RWPE2 (cell line): ENCODE measurements at regions not wholly inside any gene's neighbourhood (a gene's known extent, or its start where the extent isn't known, plus 50 kb on each side); places are given as distances from the start of the nearest gene placed in this dataset.

ENCODE experiments used
- ATAC-seq: fragments of 200-7000 bp; cut with Tn5 transposase; 3 replicates; pipeline ENCODE4 v1.9.1; 2021; ENCODE audit warnings: low read depth
- DNase-seq: peaks from one replicate; pipeline ENCODE4 v3.0.0-alpha.2; 2020; ENCODE audit warnings: low spot score
- H3K27ac ChIP-seq: fragments of 450-650 bp; 2 replicates; pipeline ENCODE4 v1.5.1; 2017; ENCODE audit warnings: mild to moderate bottlenecking; ENCODE audit not compliant: poor library complexity, severe bottlenecking
- H3K27me3 ChIP-seq: fragments of 250-450 bp; sonication (Bioruptor Pico); 2 replicates; pipeline ENCODE4 v1.5.1; 2021; ENCODE audit warnings: mild to moderate bottlenecking, moderate library complexity; ENCODE audit not compliant: insufficient read depth, poor library complexity, severe bottlenecking
- H3K36me3 ChIP-seq: fragments of 250-450 bp; sonication (Bioruptor Pico); 2 replicates; pipeline ENCODE4 v1.5.1; 2020; ENCODE audit warnings: low read depth, mild to moderate bottlenecking, moderate library complexity
- H3K4me1 ChIP-seq: fragments of 250-450 bp; sonication (Bioruptor Pico); 2 replicates; pipeline ENCODE4 v1.5.1; 2021; ENCODE audit warnings: mild to moderate bottlenecking, moderate library complexity; ENCODE audit not compliant: insufficient read depth, poor library complexity, severe bottlenecking
- H3K4me3 ChIP-seq: fragments of 250-450 bp; sonication (Bioruptor Pico); 2 replicates; pipeline ENCODE4 v1.5.1; 2021; ENCODE audit warnings: mild to moderate bottlenecking, moderate library complexity; ENCODE audit not compliant: severe bottlenecking
- H3K9me3 ChIP-seq: fragments of 250-450 bp; sonication (Bioruptor Pico); 2 replicates; pipeline ENCODE4 v1.5.1; 2021; ENCODE audit warnings: mild to moderate bottlenecking, moderate library complexity; ENCODE audit not compliant: severe bottlenecking
- CTCF ChIP-seq: fragments of 450-650 bp; IDR thresholded peaks from one replicate; pipeline ENCODE4 v1.5.1; 2017; ENCODE audit warnings: mild to moderate bottlenecking, moderate library complexity; ENCODE audit not compliant: poor library complexity, severe bottlenecking

GRCh38 chr7:17130281-17131059 lies 168.0 kb upstream of the AHR start:
- DNase-seq (no peak), ATAC-seq (peak; percentile 84)
- Histone ChIP-seq H3K9me3 (no peaks in the 10 kb centered on the region), H3K27ac (no peak overlapping the region), H3K4me3 (no peak overlapping the region), H3K27me3 (no peaks in the 10 kb centered on the region), H3K4me1 (peaks cover 2% of the 10 kb centered on the region), H3K36me3 (no peaks in the 10 kb centered on the region)
- no peak for TF ChIP-seq CTCF

- no peak for ATAC-seq
- TF ChIP-seq CTCF: no peak
- Histone ChIP-seq H3K4me1 (peaks cover 2% of the 10 kb centered on the region), H3K4me3 (no peak overlapping the region), H3K27me3 (no peaks in the 10 kb centered on the region), H3K36me3 (no peaks in the 10 kb centered on the region), H3K9me3 (no peaks in the 10 kb centered on the region), H3K27ac (no peak overlapping the region)
- no peak for DNase-seq
These were observed 167.4 kb upstream of the AHR start for GRCh38 chr7:17131060-17131345.

GRCh38 chr7:17131983-17132655 lies 166.3 kb upstream of the AHR start:
- Histone ChIP-seq H3K9me3 (no peaks in the 10 kb centered on the region), H3K27me3 (no peaks in the 10 kb centered on the region), H3K4me3 (no peak overlapping the region), H3K27ac (no peak overlapping the region), H3K4me1 (peaks cover 2% of the 10 kb centered on the region), H3K36me3 (no peaks in the 10 kb centered on the region)
- DNase-seq (no peak), ATAC-seq (no peak)
- TF ChIP-seq CTCF: no peak

GRCh38 chr7:17132726-17133125 lies 165.7 kb upstream of the AHR start:
- no peak for ATAC-seq
- H3K36me3 ChIP-seq: no peaks in the 10 kb centered on the region
- H3K27me3 ChIP-seq: no peaks in the 10 kb centered on the region
- no peak for DNase-seq
- no peaks in the 10 kb centered on the region for H3K9me3 ChIP-seq
- no peak for TF ChIP-seq CTCF
- no peak overlapping the region for H3K4me3 ChIP-seq
- H3K4me1 ChIP-seq: peaks cover 2% of the 10 kb centered on the region
- no peak overlapping the region for H3K27ac ChIP-seq

- H3K27ac ChIP-seq: no peak overlapping the region
- peaks cover 2% of the 10 kb centered on the region for H3K4me1 ChIP-seq
- DNase-seq (no peak), ATAC-seq (no peak)
- H3K36me3 ChIP-seq: no peaks in the 10 kb centered on the region
- no peaks in the 10 kb centered on the region for H3K9me3 ChIP-seq
- no peaks in the 10 kb centered on the region for H3K27me3 ChIP-seq
- TF ChIP-seq CTCF: no peak
- H3K4me3 ChIP-seq: no peak overlapping the region
These were observed 164.5 kb upstream of the AHR start for GRCh38 chr7:17133977-17134376.
